ENCODE measurements at regions not wholly inside any gene's neighbourhood (a gene's known extent, or its start where the extent isn't known, plus 50 kb on each side); places are given as distances from the start of the nearest gene placed in this dataset.

DNA sequence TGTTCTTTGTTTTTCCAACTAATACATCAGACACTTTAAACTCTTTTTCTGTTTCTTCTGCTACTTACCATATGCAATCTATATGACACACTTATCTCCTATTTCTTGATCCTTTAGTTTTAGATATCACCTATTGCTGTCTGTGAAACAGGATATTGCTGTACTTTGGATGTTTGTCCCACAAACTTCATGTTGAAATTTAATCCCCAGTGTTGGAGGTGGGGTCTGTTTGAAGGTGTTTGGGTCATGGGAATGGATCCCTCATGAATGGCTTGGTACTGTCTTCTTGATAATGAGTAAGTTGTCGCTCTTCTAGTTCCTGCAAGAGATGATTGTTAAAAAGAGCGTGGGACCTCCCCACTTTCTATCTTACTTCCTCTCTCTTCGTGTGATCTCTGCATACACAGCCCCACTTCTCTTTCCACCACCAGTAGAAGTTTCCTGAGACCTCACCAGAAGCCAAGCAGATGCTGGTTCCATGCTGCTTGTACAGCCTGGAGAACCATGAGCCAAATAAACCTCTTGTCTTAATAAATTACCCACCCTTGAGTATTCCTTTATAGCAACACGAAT lies 244.2 kb downstream of the NHLRC3 start:
- no peak overlapping the region for H3K27ac Mint-ChIP-seq (ENCODE audit: unreplicated experiment)
- DNase-seq, result no peak
- H3K36me3 Mint-ChIP-seq (ENCODE audit: unreplicated experiment), result no peaks in the 10 kb centered on the region
- no peaks in the 10 kb centered on the region for H3K4me1 Mint-ChIP-seq (ENCODE audit: low read depth, unreplicated experiment)
- H3K4me3 Mint-ChIP-seq (ENCODE audit: unreplicated experiment), result no peak overlapping the region
- H3K27me3 Mint-ChIP-seq (ENCODE audit: unreplicated experiment), result no peaks in the 10 kb centered on the region
- H3K9me3 Mint-ChIP-seq (ENCODE audit: unreplicated experiment), result peaks cover 2% of the 10 kb centered on the region
- TF ChIP-seq, protein P1, sequence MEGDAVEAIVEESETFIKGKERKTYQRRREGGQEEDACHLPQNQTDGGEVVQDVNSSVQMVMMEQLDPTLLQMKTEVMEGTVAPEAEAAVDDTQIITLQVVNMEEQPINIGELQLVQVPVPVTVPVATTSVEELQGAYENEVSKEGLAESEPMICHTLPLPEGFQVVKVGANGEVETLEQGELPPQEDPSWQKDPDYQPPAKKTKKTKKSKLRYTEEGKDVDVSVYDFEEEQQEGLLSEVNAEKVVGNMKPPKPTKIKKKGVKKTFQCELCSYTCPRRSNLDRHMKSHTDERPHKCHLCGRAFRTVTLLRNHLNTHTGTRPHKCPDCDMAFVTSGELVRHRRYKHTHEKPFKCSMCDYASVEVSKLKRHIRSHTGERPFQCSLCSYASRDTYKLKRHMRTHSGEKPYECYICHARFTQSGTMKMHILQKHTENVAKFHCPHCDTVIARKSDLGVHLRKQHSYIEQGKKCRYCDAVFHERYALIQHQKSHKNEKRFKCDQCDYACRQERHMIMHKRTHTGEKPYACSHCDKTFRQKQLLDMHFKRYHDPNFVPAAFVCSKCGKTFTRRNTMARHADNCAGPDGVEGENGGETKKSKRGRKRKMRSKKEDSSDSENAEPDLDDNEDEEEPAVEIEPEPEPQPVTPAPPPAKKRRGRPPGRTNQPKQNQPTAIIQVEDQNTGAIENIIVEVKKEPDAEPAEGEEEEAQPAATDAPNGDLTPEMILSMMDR (IDR thresholded peaks at IDR 0.05; ENCODE audit: partially characterized antibody, unreplicated experiment), result no peak

DNA sequence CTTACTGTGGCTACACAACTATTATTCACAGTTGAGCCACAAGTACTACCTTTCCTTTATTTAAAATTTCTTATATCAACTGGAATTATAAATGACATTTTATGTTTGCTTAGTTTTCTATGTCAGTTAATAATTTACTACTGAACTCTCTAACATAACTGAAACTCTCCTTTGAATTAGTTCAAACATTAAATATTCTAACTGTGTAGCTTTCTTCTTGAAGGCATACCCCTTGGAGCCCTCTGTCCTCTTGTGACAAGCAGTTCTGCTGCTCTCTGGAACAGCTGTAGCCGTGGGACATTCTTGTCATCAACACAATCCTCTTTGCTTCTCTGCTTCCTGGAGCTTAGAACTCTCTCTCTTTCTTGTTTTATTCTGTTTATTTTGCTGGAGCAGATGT lies 244.8 kb downstream of the NHLRC3 start:
- Mint-ChIP-seq H3K9me3 (ENCODE audit: unreplicated experiment) (peaks cover 2% of the 10 kb centered on the region), H3K27ac (ENCODE audit: unreplicated experiment) (no peak overlapping the region), H3K36me3 (ENCODE audit: unreplicated experiment) (no peaks in the 10 kb centered on the region), H3K27me3 (ENCODE audit: unreplicated experiment) (no peaks in the 10 kb centered on the region), H3K4me3 (ENCODE audit: unreplicated experiment) (no peak overlapping the region), H3K4me1 (ENCODE audit: low read depth, unreplicated experiment) (no peaks in the 10 kb centered on the region)
- TF ChIP-seq, protein P1 (IDR thresholded peaks at IDR 0.05; ENCODE audit: partially characterized antibody, unreplicated experiment), result no peak
- DNase-seq, result no peak

DNA sequence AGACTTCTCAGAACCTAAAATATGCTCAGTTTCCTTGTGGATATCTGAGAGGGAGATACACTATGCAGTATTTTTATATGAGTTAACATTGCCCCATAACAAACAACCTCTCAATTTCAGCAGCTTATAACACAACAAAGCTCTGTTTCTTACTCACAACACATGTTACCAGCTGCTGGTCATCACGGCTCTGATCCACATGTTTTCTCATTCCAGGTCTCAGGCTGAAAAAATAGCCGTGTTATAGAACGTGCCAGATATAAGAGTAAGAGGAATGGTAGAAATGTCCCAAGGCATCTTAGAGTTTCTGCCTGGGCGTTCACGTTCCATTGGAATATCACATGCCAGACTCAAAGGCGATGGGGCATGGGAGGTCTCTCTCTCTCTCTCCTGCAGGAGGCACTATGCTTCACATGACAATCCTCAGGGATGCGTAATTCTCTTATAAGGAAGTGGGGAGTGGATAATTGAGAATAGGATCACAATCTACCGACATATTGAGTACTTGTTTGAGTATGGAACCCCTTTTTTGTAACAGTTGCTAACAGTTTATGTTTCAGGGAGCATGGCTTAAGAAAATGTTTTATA lies 246.6 kb downstream of the NHLRC3 start:
- Mint-ChIP-seq H3K36me3 (ENCODE audit: unreplicated experiment) (peaks cover 6% of the 10 kb centered on the region), H3K4me3 (ENCODE audit: unreplicated experiment) (no peak overlapping the region)

More for the DNA sequence above, 246.6 kb downstream of the NHLRC3 start:
- Mint-ChIP-seq H3K9me3 (ENCODE audit: unreplicated experiment) (peaks cover 4% of the 10 kb centered on the region), H3K27me3 (ENCODE audit: unreplicated experiment) (no peaks in the 10 kb centered on the region), H3K4me1 (ENCODE audit: low read depth, unreplicated experiment) (no peaks in the 10 kb centered on the region), H3K27ac (ENCODE audit: unreplicated experiment) (no peak overlapping the region)
- DNase-seq, result no peak
- TF ChIP-seq, protein P1 (IDR thresholded peaks at IDR 0.05; ENCODE audit: partially characterized antibody, unreplicated experiment), result no peak
